ENCODE measurements at regions not wholly inside any gene's neighbourhood (a gene's known extent, or its start where the extent isn't known, plus 50 kb on each side); places are given as distances from the start of the nearest gene placed in this dataset.

DNA sequence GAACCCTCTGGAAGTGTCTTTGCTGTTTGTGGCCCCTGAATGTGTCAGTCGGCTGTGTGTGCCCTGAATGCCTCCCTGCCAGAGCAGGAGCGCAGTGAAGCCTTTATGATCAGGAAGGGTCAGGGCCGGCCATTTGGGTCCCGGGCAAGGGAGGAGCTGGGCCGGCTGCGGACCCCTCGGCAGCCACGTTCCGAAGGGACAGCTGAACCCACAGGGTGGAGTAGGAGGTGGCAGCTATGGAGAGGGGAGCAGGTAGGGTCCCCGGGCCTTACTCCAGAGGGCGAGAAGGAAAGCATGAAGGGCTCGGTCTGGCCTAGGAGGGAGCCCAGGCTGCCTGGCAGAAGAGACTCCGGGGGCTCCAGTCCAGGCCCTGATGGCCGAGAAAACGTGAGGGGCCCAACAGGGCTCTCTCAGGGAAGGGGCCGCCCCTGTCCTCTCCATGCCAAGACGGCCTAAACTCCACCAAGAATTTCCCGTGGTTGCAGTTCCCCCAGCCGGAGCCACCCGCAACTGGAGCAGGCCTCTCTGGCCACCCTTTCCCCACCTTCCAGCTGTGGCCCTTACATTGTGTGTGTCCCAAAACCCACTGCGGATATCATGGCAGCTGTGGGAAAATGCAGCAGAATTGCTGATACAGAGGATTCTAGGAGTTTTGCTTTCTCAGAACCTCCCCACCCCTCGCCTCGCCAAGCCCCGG, 182.2 kb upstream of the STK26 start:
- Histone ChIP-seq H3K27me3 (ENCODE audit: insufficient read depth, low read length) (peaks cover 8% of the 10 kb centered on the region), H3K4me3 (ENCODE audit: insufficient read depth, low read length) (no peak overlapping the region), H4K20me1 (ENCODE audit: insufficient read depth, low read length) (no peaks in the 10 kb centered on the region), H3K4me1 (ENCODE audit: insufficient read depth, low read length) (no peaks in the 10 kb centered on the region), H3K27ac (ENCODE audit: low read depth, low read length) (no peak overlapping the region), H3K36me3 (ENCODE audit: insufficient read depth, low read length) (no peaks in the 10 kb centered on the region), H2AFZ (ENCODE audit: low read length) (peak overlapping the region; percentile 5), H3K9me3 (ENCODE audit: low read depth, low read length) (no peaks in the 10 kb centered on the region), H3K4me2 (ENCODE audit: insufficient read depth, low read length) (no peak overlapping the region), H3K79me2 (ENCODE audit: insufficient read depth, low read length) (no peaks in the 10 kb centered on the region)
- no peak for DNase-seq (ENCODE audit: insufficient read length, low spot score, missing footprints)
- no peak for TF ChIP-seq CTCF (IDR thresholded peaks at IDR 0.05; ENCODE audit: extremely low read depth, low read depth, low read length)

GRCh38 chrX:131841496-131842437, 181.3 kb upstream of the STK26 start:
- Histone ChIP-seq H4K20me1 (ENCODE audit: insufficient read depth, low read length) (no peaks in the 10 kb centered on the region), H3K36me3 (ENCODE audit: insufficient read depth, low read length) (no peaks in the 10 kb centered on the region), H3K4me2 (ENCODE audit: insufficient read depth, low read length) (peak overlapping the region; percentile 46), H3K27me3 (ENCODE audit: insufficient read depth, low read length) (peaks cover 8% of the 10 kb centered on the region), H3K9me3 (ENCODE audit: low read depth, low read length) (no peaks in the 10 kb centered on the region), H3K79me2 (ENCODE audit: insufficient read depth, low read length) (no peaks in the 10 kb centered on the region), H2AFZ (ENCODE audit: low read length) (peak overlapping the region; percentile 43), H3K27ac (ENCODE audit: low read depth, low read length) (no peak overlapping the region), H3K4me1 (ENCODE audit: insufficient read depth, low read length) (no peaks in the 10 kb centered on the region), H3K4me3 (ENCODE audit: insufficient read depth, low read length) (no peak overlapping the region)
- peak; percentile 83 for TF ChIP-seq CTCF (IDR thresholded peaks at IDR 0.05; ENCODE audit: extremely low read depth, low read depth, low read length)
- DNase-seq (ENCODE audit: insufficient read length, low spot score, missing footprints), result peak; percentile 93

DNA sequence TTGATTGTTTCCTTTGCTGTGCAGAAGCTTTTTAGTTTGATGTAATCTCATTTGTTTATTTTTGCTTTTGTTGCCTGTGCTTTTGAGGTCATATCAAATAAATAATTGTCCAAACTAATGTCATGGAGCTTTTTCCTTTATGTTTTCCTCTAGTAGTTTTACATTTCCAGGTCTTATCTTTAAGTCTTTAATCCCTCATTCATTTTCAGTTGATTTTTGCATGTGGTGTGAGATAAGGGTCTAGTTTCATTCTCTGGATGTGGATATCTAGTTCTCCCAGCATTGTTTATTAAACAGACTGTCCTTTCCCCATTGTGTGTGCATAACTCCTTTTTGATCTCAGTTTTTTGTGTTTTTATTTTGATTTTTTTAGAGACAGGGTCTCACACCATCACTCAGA, 179.1 kb upstream of the STK26 start:
- Histone ChIP-seq H3K27ac (ENCODE audit: low read depth, low read length) (no peak overlapping the region), H4K20me1 (ENCODE audit: insufficient read depth, low read length) (no peaks in the 10 kb centered on the region), H3K36me3 (ENCODE audit: insufficient read depth, low read length) (no peaks in the 10 kb centered on the region), H2AFZ (ENCODE audit: low read length) (no peak overlapping the region), H3K4me3 (ENCODE audit: insufficient read depth, low read length) (no peak overlapping the region), H3K27me3 (ENCODE audit: insufficient read depth, low read length) (peaks cover 8% of the 10 kb centered on the region), H3K4me2 (ENCODE audit: insufficient read depth, low read length) (no peak overlapping the region), H3K79me2 (ENCODE audit: insufficient read depth, low read length) (no peaks in the 10 kb centered on the region), H3K9me3 (ENCODE audit: low read depth, low read length) (no peaks in the 10 kb centered on the region), H3K4me1 (ENCODE audit: insufficient read depth, low read length) (no peaks in the 10 kb centered on the region)
- TF ChIP-seq CTCF (IDR thresholded peaks at IDR 0.05; ENCODE audit: extremely low read depth, low read depth, low read length), result no peak
- DNase-seq (ENCODE audit: insufficient read length, low spot score, missing footprints), result no peak

GRCh38 chrX:131845201-131845600, 177.9 kb upstream of the STK26 start:
- H3K27me3 ChIP-seq (ENCODE audit: insufficient read depth, low read length), result peaks cover 13% of the 10 kb centered on the region
- DNase-seq (ENCODE audit: insufficient read length, low spot score, missing footprints), result peak; percentile 36
- no peaks in the 10 kb centered on the region for H4K20me1 ChIP-seq (ENCODE audit: insufficient read depth, low read length)
- H3K36me3 ChIP-seq (ENCODE audit: insufficient read depth, low read length), result no peaks in the 10 kb centered on the region
- H3K27ac ChIP-seq (ENCODE audit: low read depth, low read length), result no peak overlapping the region
- no peaks in the 10 kb centered on the region for H3K4me1 ChIP-seq (ENCODE audit: insufficient read depth, low read length)
- H3K4me2 ChIP-seq (ENCODE audit: insufficient read depth, low read length), result no peak overlapping the region
- H3K9me3 ChIP-seq (ENCODE audit: low read depth, low read length), result no peaks in the 10 kb centered on the region
- H3K79me2 ChIP-seq (ENCODE audit: insufficient read depth, low read length), result no peaks in the 10 kb centered on the region
- no peak for TF ChIP-seq CTCF (IDR thresholded peaks at IDR 0.05; ENCODE audit: extremely low read depth, low read depth, low read length)
- H3K4me3 ChIP-seq (ENCODE audit: insufficient read depth, low read length), result no peak overlapping the region
- no peak overlapping the region for H2AFZ ChIP-seq (ENCODE audit: low read length)

All from osteoblast (primary cell).